K562 (cell line): ENCODE measurements at regions not wholly inside any gene's neighbourhood (a gene's known extent, or its start where the extent isn't known, plus 50 kb on each side); places are given as distances from the start of the nearest gene placed in this dataset.

Source experiments
- ATAC-seq: fragments of 200-7000 bp; cut with Tn5 transposase; 3 replicates; pipeline ENCODE4 v1.9.1; 2020; ENCODE audit warnings: moderate library complexity
- BruUV-seq: library from RNA; stranded (reverse); fragments of 400-500 nt; replicated peaks from 2 replicates; lab custom pipeline; 2021; lab: Mats Ljungman, UMichigan
- CTCF ChIA-PET: fragments of 300-600 bp; formaldehyde crosslinking; extraction: SDS; loops from one replicate; lab custom pipeline; 2021; ENCODE audit warnings: low intra/inter-chr PET ratio; lab: Yijun Ruan, JAX
- POLR2A ChIA-PET: fragments of 300-600, 350-650 bp; sonication (Branson Sonifier 250); formaldehyde crosslinking; extraction: SDS; loops from one replicate; lab custom pipeline; 2021; ENCODE audit warnings: antibody characterized with exemption, inconsistent platforms; lab: Yijun Ruan, JAX
- DNase-seq, 4 experiments: peaks; one replicate each; pipeline versions ENCODE4 v3.0.0 to v3.0.0-alpha.2; 2011 to 2018; ENCODE audit warnings: low spot score in 3 of 4, mixed read lengths in 3 of 4; ENCODE audit errors: extremely low read depth in 1 of 4
- FAIRE-seq: peaks from 2 replicates; lab custom pipeline; 2011; peaks lifted over from hg19 to GRCh38; lab: Jason Lieb, UNC
- H2AFZ ChIP-seq: 2 replicates; pipeline ENCODE4 v1.6.0; 2011; ENCODE audit warnings: low read depth, low read length, control low read depth, inconsistent platforms
- H3K27ac ChIP-seq: fragments of 200-600 bp; 3 replicates; pipeline ENCODE4 v1.8.0; 2011; ENCODE audit warnings: low read depth, mild to moderate bottlenecking, control low read depth, inconsistent platforms, low read length, moderate library complexity, mixed read lengths; ENCODE audit errors: extremely low read depth
- H3K27me3 ChIP-seq, 2 experiments: fragments of 300-600 bp in 1 of 2; 2 replicates in 1 of 2; 3 replicates in 1 of 2; pipeline versions ENCODE4 v1.6.0 to v1.8.0; 2011; ENCODE audit warnings: inconsistent platforms in 2 of 2, low read length in 2 of 2, mild to moderate bottlenecking in 1 of 2, mixed read lengths in 1 of 2, moderate library complexity in 1 of 2; ENCODE audit not compliant: control insufficient read depth in 2 of 2, insufficient read depth in 2 of 2
- H3K36me3 ChIP-seq: fragments of 300-600 bp; 3 replicates; pipeline ENCODE4 v1.8.0; 2011; ENCODE audit warnings: mild to moderate bottlenecking, low read length, inconsistent platforms; ENCODE audit not compliant: control insufficient read depth, insufficient read depth
- H3K4me1 ChIP-seq, 2 experiments: fragments of 200-600 bp in 1 of 2; replicated peaks in 1 of 2; 2 replicates in 1 of 2; 3 replicates in 1 of 2; pipeline versions ENCODE4 v1.5.1 to v1.8.0; 2011; ENCODE audit warnings: inconsistent platforms in 2 of 2, low read length in 2 of 2, mild to moderate bottlenecking in 1 of 2, mixed read lengths in 1 of 2, moderate library complexity in 1 of 2; ENCODE audit not compliant: control insufficient read depth in 2 of 2, insufficient read depth in 2 of 2
- H3K4me2 ChIP-seq: 2 replicates; pipeline ENCODE4 v1.6.1; 2011; ENCODE audit warnings: low read length, control low read depth, inconsistent platforms, mixed read lengths; ENCODE audit not compliant: insufficient read depth
- H3K4me3 ChIP-seq: fragments of 200-600 bp; sonication (generic), shearing (Covaris generic); 2 replicates; pipeline ENCODE4 v1.5.1; 2016; ENCODE audit warnings: control low read depth, inconsistent platforms
- H3K79me2 ChIP-seq: fragments of 200-600 bp; 3 replicates; pipeline ENCODE4 v1.8.0; 2011; ENCODE audit warnings: low read length, inconsistent platforms; ENCODE audit not compliant: control insufficient read depth, insufficient read depth
- H3K9ac ChIP-seq, 2 experiments: 2 replicates each; pipeline versions ENCODE4 v1.6.0 to v1.6.1; 2011; ENCODE audit warnings: low read depth in 2 of 2, low read length in 2 of 2, control low read depth in 1 of 2, inconsistent platforms in 1 of 2, mild to moderate bottlenecking in 1 of 2, mixed read lengths in 1 of 2; ENCODE audit not compliant: insufficient read depth in 1 of 2
- H3K9me1 ChIP-seq: one replicate; pipeline ENCODE4 v1.6.0; 2011; ENCODE audit warnings: inconsistent platforms, mild to moderate bottlenecking, low read length, moderate library complexity; ENCODE audit not compliant: control insufficient read depth, insufficient read depth
- H3K9me3 ChIP-seq: replicated peaks from 2 replicates; pipeline ENCODE4 v1.5.1; 2011; ENCODE audit warnings: low read depth, low read length, inconsistent platforms; ENCODE audit not compliant: control insufficient read depth, insufficient read depth
- H4K20me1 ChIP-seq: replicated peaks from 2 replicates; pipeline ENCODE4 v1.6.1; 2011; ENCODE audit warnings: low read length, inconsistent platforms, mixed read lengths; ENCODE audit not compliant: control insufficient read depth, insufficient read depth
- EP300 ChIP-seq: IDR thresholded peaks from 2 replicates; pipeline ENCODE4 v1.6.1; 2012; ENCODE audit warnings: low read length, improper control_type of control experiment
- KLF13 ChIP-seq: fragments of 450-650 bp; IDR thresholded peaks from 2 replicates; pipeline ENCODE4 v1.6.1; 2016; ENCODE audit warnings: missing genetic modification characterization, low read depth, mild to moderate bottlenecking, missing compliant biosample characterization, moderate library complexity, borderline replicate concordance
- MYNN ChIP-seq, 2 experiments: sonication (generic); formaldehyde crosslinking in 1 of 2; IDR thresholded peaks; 2 replicates each; pipeline versions ENCODE4 v1.5.0 to v1.6.1; 2016 to 2020; ENCODE audit warnings: antibody characterized with exemption in 1 of 2, missing genetic modification reagents in 1 of 2
- RFX1 ChIP-seq: fragments of 450-650 bp; IDR thresholded peaks from 2 replicates; pipeline ENCODE4 v1.6.1; 2016; ENCODE audit warnings: mild to moderate bottlenecking, moderate library complexity
- WGBS: fragments of 100-300 bp; shearing (Covaris generic); methylation state at CpG from one replicate; pipeline ENCODE4 v1.1.6; 2016; ENCODE audit warnings: low coverage, mixed read lengths; ENCODE audit not compliant: insufficient coverage; ENCODE audit errors: missing lambda C conversion rate; 5-methylcytosine and 5-hydroxymethylcytosine counted together
- in situ Hi-C: fragments of 300-500 bp; cut with MboI; formaldehyde crosslinking; loops from 4 replicates; pipeline ENCODE4 v1.15.0; 2018; ENCODE audit warnings: inconsistent platforms, mixed read lengths
- intact Hi-C: fragments of 100-400 bp; cut with micrococcal nuclease; formaldehyde crosslinking; loops from 2 replicates; pipeline ENCODE4 v1.14.2; 2022

GRCh38 chr13:109331898-109332297, 454.5 kb downstream of the IRS2 start:
- FAIRE-seq (no peak), ATAC-seq (no peak), DNase-seq (no peak)
- Histone ChIP-seq H3K9me1 (no peaks in the 10 kb centered on the region), H3K27me3 (0 out of 5 replicates have a peak, but pooled peaks cover 0 to 7% of the 10 kb centered on the region in 2 experiments), H3K27ac (no peak overlapping the region), H3K4me2 (no peak overlapping the region), H3K36me3 (no peaks in the 10 kb centered on the region), H3K9me3 (no peaks in the 10 kb centered on the region), H3K4me3 (no peak overlapping the region), H3K9ac (no peak overlapping the region), H4K20me1 (no peaks in the 10 kb centered on the region), H2AFZ (no peak overlapping the region), H3K4me1 (no peaks in the 10 kb centered on the region), H3K79me2 (no peaks in the 10 kb centered on the region)
- WGBS = 0% methylated on average over 11 of the region's 11 CpGs
- in situ Hi-C loops = no loop called here
- BruUV-seq = no TSS peak
- ChIA-PET CTCF (no interaction called here), POLR2A (interaction anchor here (0.9 kb wide), 1 partner anchor 23 kb away, joined by 3 read pairs; no protein-coding TSS in a partner anchor)
- TF ChIP-seq KLF13 (tag) = no peak
- peak; percentile 43 for TF ChIP-seq RFX1
- intact Hi-C loops = no loop called here

GRCh38 chr13:109331011-109331433, 455.4 kb downstream of the IRS2 start:
- CTCF ChIA-PET = no interaction called here
- Histone ChIP-seq H3K36me3 (no peaks in the 10 kb centered on the region), H3K27me3 (0 out of 5 replicates have a peak, but pooled peaks cover 0 to 7% of the 10 kb centered on the region in 2 experiments), H3K9ac (no peak overlapping the region), H3K27ac (no peak overlapping the region), H2AFZ (no peak overlapping the region), H3K79me2 (no peaks in the 10 kb centered on the region), H4K20me1 (no peaks in the 10 kb centered on the region), H3K9me3 (no peaks in the 10 kb centered on the region), H3K4me1 (no peaks in the 10 kb centered on the region), H3K4me3 (no peak overlapping the region), H3K9me1 (no peaks in the 10 kb centered on the region), H3K4me2 (no peak overlapping the region)
- no peak for DNase-seq
- TF ChIP-seq EP300 = no peak
- TF ChIP-seq MYNN (IDR thresholded peaks at IDR 0.05) = no peak
- TF ChIP-seq MYNN (CRISPR knock-in tag; IDR thresholded peaks at IDR 0.05) = no peak
- in situ Hi-C loops (no loop called here), intact Hi-C loops (no loop called here)
- ATAC-seq = no peak
- FAIRE-seq = no peak
- no TSS peak for BruUV-seq
- POLR2A ChIA-PET = no interaction called here
- 0% methylated on average over 2 of the region's 2 CpGs for WGBS
